NCI-H2081 (cell line): ENCODE measurements at regions not wholly inside any gene's neighbourhood (a gene's known extent, or its start where the extent isn't known, plus 50 kb on each side); places are given as distances from the start of the nearest gene placed in this dataset.

Experiments used
- DNase-seq, 2 experiments: peaks; one replicate each; lab custom pipeline; 2025; lab: John Stamatoyannopoulos, UW

DNA sequence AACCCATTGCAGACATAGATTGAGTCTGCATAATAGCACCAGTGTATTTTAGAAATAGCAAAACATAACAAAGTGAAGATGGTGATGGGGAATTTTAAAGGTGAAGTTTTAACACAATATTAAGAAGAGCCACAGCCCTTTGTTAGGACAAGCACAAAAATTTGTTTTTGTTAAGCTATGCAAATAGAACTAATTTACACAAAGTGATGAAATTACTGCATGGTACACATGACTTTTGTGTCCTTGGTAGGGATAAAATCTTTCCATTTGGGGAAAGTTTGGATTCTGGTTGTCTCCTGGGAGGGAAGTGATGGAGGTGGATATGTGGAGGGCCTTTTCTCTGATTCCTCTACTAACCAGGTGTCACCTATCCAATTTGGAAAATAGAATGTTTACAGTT, 50.4 kb upstream of the MTNR1B start:
- DNase-seq = no peak
